DND-41 (cell line): ENCODE measurements at regions not wholly inside any gene's neighbourhood (a gene's known extent, or its start where the extent isn't known, plus 50 kb on each side); places are given as distances from the start of the nearest gene placed in this dataset.

Source experiments
- EZH2 ChIP-seq: IDR thresholded peaks from 3 replicates; pipeline ENCODE4 v1.6.1; 2012; ENCODE audit warnings: borderline replicate concordance, low read depth, mild to moderate bottlenecking, moderate library complexity, low read length, inconsistent platforms; ENCODE audit not compliant: severe bottlenecking
- TF ChIP-seq, protein P1 (sequence below): IDR thresholded peaks from 2 replicates; pipeline ENCODE4 v1.5.1; 2012; ENCODE audit warnings: borderline replicate concordance, low read length, moderate library complexity, mild to moderate bottlenecking; ENCODE audit not compliant: poor library complexity, severe bottlenecking; ENCODE audit errors: extremely low read depth

DNA sequence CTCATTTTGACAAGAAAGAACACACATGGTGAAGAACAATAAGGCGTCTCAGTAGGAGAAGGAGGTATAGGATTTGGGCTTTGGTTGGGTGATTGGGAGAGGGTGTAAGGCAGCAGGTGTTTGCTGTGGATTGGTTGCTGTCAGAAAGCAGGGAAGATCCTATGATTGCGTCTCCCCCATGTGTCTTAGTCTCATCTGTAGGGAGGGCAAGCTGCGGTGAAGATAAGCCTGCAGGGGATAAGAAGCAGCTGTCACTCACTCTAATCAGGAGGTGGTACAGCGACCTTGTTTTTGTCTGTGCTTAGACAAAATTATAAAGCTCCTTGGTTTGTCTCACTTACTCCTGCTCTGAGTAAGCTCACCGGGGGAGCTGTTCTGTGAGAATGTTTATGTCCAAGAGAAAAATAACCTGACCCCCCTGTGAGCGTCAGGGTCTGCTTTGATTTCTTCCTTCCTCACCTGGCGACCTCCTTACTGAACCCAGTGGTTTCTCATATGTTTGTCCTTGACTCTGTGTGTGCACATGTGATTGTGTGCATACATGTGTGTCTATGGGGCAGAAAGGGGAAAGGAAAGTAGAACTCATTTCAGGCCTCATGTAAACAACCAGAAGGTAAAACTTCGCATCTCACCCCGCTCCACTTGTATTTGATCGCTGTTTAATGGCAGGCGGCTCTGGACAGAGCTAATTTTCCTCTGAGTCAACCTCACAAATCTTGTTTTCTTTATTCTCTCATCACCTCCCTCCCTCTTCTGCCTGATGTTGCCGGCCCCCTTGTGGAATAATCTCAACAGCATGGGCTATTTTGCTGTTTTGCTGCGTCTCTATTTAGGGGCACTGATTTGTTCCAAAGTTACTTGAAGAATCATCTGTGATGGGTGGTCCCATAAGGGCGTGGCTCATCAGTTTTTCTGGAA, 105.6 kb downstream of the TENT4A start:
- TF ChIP-seq, protein P1, sequence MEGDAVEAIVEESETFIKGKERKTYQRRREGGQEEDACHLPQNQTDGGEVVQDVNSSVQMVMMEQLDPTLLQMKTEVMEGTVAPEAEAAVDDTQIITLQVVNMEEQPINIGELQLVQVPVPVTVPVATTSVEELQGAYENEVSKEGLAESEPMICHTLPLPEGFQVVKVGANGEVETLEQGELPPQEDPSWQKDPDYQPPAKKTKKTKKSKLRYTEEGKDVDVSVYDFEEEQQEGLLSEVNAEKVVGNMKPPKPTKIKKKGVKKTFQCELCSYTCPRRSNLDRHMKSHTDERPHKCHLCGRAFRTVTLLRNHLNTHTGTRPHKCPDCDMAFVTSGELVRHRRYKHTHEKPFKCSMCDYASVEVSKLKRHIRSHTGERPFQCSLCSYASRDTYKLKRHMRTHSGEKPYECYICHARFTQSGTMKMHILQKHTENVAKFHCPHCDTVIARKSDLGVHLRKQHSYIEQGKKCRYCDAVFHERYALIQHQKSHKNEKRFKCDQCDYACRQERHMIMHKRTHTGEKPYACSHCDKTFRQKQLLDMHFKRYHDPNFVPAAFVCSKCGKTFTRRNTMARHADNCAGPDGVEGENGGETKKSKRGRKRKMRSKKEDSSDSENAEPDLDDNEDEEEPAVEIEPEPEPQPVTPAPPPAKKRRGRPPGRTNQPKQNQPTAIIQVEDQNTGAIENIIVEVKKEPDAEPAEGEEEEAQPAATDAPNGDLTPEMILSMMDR, result no peak
- no peak for TF ChIP-seq EZH2
